RCC 7860 (cell line): ENCODE measurements at regions not wholly inside any gene's neighbourhood (a gene's known extent, or its start where the extent isn't known, plus 50 kb on each side); places are given as distances from the start of the nearest gene placed in this dataset.
"Not testable (repeated sequence)": the region's sequence is repeated elsewhere in the genome, so short reads cannot be mapped to it uniquely, and the experiment has no call there.

Experiments used
- DNase-seq: peaks from one replicate; pipeline ENCODE4 v3.0.0-alpha.2; 2015; ENCODE audit warnings: low spot score
- FAIRE-seq: peaks from 2 replicates; lab custom pipeline; 2012; peaks lifted over from hg19 to GRCh38; lab: Jason Lieb, UNC

DNA sequence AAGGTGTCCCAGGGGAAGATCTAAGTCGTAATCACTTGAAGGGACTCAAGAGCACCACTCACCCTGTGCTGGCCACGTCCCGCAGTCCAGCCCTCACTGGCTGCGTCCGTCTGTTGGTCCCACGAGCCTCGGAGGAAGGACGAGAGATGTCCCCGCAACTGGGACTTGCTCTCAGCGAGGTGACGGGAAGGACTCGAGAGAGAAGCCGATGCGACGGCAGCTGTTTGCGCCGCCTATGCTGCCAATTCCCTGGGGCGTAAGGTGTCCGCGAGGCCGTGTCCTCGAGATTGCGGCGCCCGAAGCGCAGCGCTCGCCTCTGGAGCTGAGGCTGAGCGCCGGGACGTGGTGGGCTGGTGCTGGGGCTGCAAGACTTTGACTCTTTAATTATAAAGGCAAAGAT is 100.6 kb upstream of the SEMA3E start:
- DNase-seq: no peak
- FAIRE-seq: no peak

DNA sequence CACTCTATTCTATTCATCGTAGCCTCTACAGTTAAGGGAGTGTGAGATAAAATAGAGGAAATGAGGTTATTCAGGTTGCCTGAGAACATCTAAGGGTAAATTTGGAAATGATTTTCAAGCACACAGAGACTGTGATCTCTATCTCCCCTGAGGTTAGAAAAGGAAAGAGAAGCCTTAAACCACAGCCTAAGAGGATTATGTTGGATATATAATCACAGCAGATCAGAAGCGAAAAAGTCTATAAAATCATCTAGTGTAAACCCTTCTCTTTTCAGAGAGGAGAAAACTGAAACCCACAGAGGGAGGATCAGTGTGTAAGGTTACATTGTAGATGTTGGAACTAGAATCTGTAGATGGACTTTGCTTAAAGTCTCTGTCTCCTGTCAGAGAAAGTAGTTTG is 90.6 kb upstream of the SEMA3E start:
- DNase-seq (no peak), FAIRE-seq (no peak)

DNA sequence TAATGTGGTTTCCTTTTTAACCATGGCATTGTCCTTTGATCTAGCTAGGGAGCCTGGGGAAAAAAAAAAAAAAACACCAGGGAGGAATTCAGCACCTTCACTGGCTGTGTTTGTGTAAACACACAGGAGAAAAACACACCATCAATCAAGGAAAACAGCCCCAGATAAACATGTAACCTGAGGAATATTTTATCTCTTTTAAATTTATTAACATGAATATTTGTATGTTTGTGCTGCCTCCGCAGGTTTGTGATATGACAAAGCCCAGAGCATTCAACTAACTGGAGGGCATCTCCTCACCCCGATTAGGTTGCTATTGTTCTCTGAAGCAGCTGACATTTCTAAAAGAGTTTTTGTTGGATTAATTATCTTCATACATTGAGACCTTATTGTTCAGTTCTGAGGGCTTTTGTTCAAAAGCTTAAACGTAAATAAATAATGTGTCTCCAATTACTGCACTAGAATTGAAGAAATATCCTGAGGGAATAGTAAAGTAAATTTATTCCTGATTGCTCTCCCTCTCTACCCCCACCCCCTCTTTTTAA is 89.4 kb upstream of the SEMA3E start:
- no peak for DNase-seq
- FAIRE-seq: no peak

DNA sequence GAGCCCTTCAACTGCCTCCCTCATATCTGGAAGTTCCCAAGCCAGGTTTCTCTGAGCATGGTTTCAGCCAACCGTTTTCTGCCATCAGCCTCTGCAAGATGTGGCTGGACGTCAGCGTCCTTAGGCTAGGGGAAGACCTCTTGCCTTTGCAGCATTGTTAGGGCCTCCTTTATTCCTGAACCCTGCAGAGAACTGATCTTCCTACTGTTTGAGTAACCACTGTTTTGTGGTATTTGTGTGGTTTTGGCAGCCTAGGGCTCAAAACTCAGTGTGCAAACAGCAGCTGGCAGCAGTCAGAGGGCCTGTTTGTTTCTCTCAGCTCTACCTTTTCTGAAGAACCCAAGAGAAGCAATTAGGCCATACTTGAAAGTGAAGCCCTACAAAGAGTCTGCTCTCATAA is 83.4 kb upstream of the SEMA3E start:
- DNase-seq (no peak), FAIRE-seq (no peak)

DNA sequence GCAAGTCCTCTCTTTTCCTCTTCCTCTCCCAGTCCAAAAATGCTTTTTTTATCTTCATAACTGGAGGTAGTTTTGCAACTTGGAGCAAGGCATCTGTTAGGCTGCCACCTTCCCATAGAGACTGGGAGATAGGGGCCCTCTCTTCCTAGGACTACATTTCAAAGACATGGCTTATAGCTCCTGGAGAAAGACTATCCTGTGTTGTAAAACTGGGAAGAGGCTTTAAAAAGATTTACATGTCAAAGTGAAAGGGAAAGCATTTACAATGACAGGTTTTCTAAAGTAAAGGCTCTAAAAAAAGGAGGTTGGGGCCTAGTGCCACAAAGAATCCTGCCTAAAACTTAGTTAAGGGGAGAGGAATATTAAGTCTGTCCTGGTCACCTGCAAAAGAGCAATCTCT is 82.2 kb upstream of the SEMA3E start:
- DNase-seq: no peak
- FAIRE-seq: no peak

DNA sequence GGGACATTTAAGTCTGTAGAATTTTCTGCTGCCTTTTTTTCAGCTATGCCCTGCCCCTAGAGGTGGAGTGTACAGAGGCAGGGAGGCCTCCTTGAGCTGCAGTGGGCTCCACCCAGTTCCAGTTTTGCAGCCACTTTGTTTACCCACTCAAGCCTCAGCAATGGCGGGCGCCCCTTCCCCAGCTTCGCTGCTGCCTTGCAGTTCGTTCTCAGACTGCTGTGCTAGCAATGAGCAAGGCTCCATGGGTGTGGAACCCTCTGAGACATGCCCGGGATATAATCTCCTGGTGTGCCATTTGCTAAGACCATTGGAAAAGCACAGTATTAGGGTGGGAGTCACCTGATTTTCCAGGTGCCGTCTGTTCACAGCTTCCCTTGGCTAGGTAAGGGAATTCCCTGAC is 68.0 kb upstream of the SEMA3E start:
- not testable (repeated sequence) for FAIRE-seq

DNA sequence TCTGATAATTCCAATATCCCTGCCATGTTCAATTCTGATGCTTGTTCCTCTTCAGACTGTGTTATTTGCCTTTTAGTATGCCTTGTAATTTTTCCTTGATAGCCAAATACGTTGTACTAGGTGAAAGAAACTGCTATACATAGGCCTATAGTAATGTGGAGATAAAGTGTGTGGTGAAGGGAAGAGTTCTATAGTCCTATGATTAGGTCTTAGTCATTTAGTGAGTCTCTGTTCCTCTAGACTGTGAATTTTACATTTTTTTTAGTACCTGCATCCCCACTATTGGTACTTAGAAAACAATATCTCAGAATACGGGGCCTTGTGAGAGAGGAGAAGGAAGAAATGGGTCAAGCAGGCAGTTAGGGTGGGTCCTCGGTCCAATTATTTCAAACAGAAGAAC is 59.6 kb upstream of the SEMA3E start:
- DNase-seq: no peak
- no peak for FAIRE-seq

More for the DNA sequence above, 68.0 kb upstream of the SEMA3E start:
- not testable (repeated sequence) for DNase-seq

DNA sequence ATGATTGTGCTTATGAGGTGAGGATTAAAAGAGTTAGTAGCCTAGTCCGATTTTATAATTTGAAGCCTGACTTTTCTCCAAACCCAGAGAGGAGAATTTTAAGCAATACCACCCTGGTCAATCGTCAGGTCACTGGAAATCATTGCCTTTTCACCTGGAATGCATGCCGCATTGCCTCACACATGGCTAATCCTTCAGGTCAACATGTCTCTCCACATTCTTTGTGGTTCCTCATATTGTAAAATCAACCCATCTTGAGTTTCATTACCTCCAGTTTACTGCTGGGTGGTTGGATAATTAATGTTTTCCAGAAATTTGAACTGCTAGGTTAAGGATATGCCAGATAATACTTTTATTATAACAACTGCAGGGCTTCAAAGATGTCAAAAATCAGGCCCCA is 55.6 kb upstream of the SEMA3E start:
- DNase-seq: no peak
- FAIRE-seq: no peak

DNA sequence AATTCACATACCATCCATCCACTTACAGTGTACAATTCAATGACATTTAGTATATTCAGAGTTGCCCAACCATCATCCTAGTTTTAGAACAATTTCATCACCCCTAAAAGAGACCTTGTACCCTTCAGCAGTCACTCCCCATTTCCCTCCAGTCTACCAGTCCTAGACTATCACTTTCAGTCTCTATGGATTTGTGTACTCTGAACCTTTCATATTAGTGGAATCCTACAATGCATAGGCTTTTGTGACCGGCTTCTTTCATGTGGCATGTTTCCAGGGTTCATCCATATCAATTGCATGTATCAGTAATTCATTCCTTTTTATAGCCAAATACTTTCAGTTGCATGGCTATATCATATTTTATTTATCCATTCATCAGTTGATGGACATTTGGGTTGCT is 53.5 kb upstream of the SEMA3E start:
- FAIRE-seq (no peak), DNase-seq (no peak)

DNA sequence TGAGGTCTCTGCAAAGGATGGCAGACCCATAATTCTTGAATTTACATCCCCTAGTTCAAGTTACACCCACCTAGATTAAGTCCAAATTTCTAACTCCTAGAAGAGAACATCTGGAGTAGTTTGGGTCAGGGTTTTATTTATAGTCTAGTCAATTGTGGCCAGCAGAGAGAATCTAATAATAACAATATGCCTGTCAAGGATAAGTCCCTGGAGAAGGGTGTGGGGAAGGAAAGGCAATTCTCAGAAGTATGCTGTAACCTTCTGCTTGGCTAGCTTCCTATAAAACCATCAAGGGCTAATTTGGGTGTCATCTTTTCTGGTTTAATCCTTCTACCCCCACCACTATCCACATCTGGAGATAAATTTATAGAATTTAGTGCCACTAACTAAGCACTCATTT is 52.8 kb upstream of the SEMA3E start:
- DNase-seq (no peak), FAIRE-seq (no peak)
